Large intestine (tissue), 3 donors: ENCODE measurements at regions not wholly inside any gene's neighbourhood (a gene's known extent, or its start where the extent isn't known, plus 50 kb on each side); places are given as distances from the start of the nearest gene placed in this dataset.

Source experiments
- DNase-seq, 2 donors: peaks; one replicate each; pipeline versions ENCODE4 v3.0.0 to v3.0.0-alpha.2; 2013
- H3K27ac ChIP-seq: one replicate; pipeline ENCODE4 v1.5.1; 2013; ENCODE audit warnings: low read length
- H3K27me3 ChIP-seq: 2 replicates; pipeline ENCODE4 v1.6.1; 2013; ENCODE audit warnings: low read length; ENCODE audit not compliant: control insufficient read depth, insufficient read depth
- H3K36me3 ChIP-seq: 2 replicates; pipeline ENCODE4 v1.6.1; 2013; ENCODE audit warnings: low read length; ENCODE audit not compliant: control insufficient read depth, insufficient read depth
- H3K4me1 ChIP-seq: one replicate; pipeline ENCODE4 v1.6.1; 2013; ENCODE audit warnings: low read length; ENCODE audit not compliant: control insufficient read depth, insufficient read depth
- H3K4me3 ChIP-seq: one replicate; pipeline ENCODE4 v1.5.1; 2013; ENCODE audit warnings: low read length
- H3K9me3 ChIP-seq: one replicate; pipeline ENCODE4 v1.6.1; 2013; ENCODE audit warnings: mild to moderate bottlenecking, low read depth, low read length, moderate library complexity; ENCODE audit not compliant: control insufficient read depth
- WGBS: methylation state at CpG from one replicate; pipeline ENCODE4 v1.1.5; 2013; ENCODE audit warnings: low lambda C conversion rate; ENCODE audit not compliant: insufficient coverage; 5-methylcytosine and 5-hydroxymethylcytosine counted together

DNA sequence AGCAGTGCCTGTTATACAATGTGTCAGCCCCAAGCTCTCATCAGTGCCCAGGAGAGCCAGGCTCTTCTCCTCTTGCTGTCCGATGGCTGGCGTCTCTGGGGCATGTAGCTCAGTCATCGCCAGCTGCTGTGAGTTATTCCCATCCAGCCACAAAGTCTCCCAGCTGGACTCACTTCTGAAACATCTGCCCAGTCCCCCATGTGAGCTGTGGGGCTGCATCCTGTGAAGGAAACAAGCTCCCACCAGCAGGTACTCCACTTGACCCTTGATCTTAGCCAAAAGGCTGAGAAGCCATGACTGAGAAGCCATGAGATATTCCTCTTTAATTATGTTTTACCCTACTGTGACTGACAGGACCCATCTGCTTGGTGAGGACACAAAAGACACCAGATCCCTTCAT is 212.7 kb upstream of the IGFBP3 start:
- H3K36me3 ChIP-seq = no peaks in the 10 kb centered on the region
- no peaks in the 10 kb centered on the region for H3K4me1 ChIP-seq
- no peak overlapping the region for H3K4me3 ChIP-seq
- no peaks in the 10 kb centered on the region for H3K9me3 ChIP-seq
- no peaks in the 10 kb centered on the region for H3K27me3 ChIP-seq
- no peak overlapping the region for H3K27ac ChIP-seq
- no CpG with 5 or more reads among the region's 3 CpGs for WGBS
- no peak for DNase-seq

DNA sequence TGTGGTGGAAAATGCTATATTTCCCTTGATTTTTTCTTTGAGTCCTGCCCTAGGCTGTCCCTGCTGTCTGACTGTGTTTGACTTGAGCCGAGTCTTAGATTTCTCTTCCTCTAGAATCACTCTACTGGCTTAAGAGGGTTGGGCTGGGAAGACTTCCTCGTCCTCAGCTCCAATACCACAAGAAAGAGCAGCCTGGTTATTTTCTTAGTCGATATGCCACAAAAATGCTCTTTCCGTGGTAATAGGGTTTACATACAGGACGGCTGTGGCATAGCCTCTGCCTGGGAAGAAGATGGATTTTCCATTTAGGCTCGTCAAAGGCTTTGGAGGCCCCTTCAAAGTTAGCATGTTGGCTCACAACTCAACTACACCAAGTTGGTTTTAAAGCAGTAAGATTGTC is 212.0 kb upstream of the IGFBP3 start:
- Histone ChIP-seq H3K27ac (no peak overlapping the region), H3K9me3 (no peaks in the 10 kb centered on the region), H3K4me1 (no peaks in the 10 kb centered on the region), H3K36me3 (no peaks in the 10 kb centered on the region), H3K27me3 (no peaks in the 10 kb centered on the region), H3K4me3 (no peak overlapping the region)
- WGBS = 92% methylated on average over 2 of the region's 6 CpGs
- DNase-seq = no peak

DNA sequence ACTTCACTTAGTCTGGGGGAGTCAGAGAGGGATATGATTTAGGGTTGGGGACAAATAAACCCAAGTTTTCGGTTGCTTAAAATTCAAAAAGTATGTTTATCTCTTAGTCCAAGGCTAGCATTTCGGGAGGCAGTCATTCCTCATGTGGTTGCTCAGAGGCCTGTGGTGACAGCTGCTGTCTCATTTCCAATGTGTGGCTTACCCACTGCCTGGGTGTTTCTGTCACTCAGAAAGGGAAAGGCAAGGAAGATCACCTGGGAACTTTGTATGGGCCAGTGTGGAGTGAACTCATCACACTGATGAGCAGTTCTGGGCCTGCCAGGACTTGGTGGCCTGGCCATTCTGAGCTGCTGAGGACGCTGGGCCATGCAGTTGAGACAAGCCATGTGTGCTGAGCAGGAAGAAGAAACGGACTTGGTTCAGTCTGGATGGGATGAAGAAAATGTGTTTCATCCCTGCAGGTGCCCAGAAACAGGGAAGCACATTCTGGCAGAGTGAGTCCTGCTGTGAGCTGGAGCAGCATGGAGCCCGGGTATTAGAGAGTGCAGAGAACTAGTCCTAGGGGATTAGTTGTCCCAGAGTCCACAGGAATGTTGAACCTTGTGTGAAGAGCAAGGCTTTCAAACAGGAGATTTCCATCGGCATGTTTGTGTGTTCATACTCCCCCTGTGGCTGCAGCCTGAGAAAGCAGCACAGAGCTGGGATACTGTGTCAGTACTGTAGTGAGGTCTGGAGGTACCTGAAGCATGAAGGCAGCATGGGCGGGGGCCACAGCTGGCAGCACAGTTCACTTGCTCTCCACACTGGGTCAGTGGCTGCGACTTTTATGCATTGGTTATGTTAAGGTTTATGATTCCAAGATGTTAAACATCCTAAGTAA is 211.1 kb upstream of the IGFBP3 start:
- no CpG with 5 or more reads among the region's 8 CpGs for WGBS

DNA sequence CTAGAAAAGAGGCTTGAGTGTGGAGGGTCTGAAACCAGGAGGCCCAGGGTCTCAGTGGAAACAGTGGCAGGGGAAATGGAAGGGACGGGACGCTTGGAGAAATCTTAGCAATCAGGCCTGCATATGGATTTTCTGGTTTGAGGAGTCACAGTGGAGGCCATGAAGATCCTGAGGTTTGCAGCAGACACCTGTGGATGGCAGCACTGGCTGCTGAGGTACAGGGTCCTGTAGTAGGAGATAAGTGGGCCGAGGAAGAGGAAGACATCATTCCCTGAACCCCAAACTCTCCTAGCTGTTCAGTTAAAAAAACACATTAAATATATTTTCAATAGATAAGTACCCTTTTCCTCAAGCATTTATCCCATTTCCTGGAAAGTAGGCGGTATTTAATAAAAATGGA is 208.8 kb upstream of the IGFBP3 start:
- peak in 1 of 2 donors; percentile 9 for DNase-seq
- Histone ChIP-seq H3K27me3 (no peaks in the 10 kb centered on the region), H3K4me3 (no peak overlapping the region), H3K4me1 (no peaks in the 10 kb centered on the region), H3K36me3 (no peaks in the 10 kb centered on the region), H3K9me3 (no peaks in the 10 kb centered on the region), H3K27ac (no peak overlapping the region)
- 90% methylated on average over 1 of the region's 4 CpGs for WGBS

More for the DNA sequence above, 211.1 kb upstream of the IGFBP3 start:
- Histone ChIP-seq H3K4me1 (no peaks in the 10 kb centered on the region), H3K9me3 (no peaks in the 10 kb centered on the region), H3K4me3 (no peak overlapping the region), H3K27ac (no peak overlapping the region), H3K36me3 (no peaks in the 10 kb centered on the region), H3K27me3 (no peaks in the 10 kb centered on the region)
- no peak for DNase-seq

DNA sequence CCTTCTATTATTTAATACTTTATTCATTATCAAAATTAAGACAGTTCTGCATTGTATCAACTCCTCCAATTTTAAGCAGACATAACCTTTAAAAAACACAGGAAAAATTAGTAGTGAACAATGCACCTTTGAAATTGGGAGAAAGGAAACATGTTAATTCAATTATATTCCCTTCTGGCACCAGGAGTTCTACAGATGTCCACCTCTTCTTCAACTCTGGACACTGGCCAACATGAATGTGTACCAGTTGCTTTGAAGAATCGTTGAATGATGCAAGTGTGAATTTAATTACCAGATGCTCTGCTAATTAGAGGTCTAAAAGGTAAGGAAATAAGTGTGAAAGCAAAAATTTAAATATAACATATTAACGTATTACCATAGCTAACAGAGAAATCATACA is 206.7 kb upstream of the IGFBP3 start:
- no peak for DNase-seq
- H3K9me3 ChIP-seq = no peaks in the 10 kb centered on the region
- H3K4me1 ChIP-seq = no peaks in the 10 kb centered on the region
- no peak overlapping the region for H3K4me3 ChIP-seq
- no peak overlapping the region for H3K27ac ChIP-seq
- no peaks in the 10 kb centered on the region for H3K36me3 ChIP-seq
- no peaks in the 10 kb centered on the region for H3K27me3 ChIP-seq
- WGBS = 60% methylated on average over 2 of the region's 2 CpGs

DNA sequence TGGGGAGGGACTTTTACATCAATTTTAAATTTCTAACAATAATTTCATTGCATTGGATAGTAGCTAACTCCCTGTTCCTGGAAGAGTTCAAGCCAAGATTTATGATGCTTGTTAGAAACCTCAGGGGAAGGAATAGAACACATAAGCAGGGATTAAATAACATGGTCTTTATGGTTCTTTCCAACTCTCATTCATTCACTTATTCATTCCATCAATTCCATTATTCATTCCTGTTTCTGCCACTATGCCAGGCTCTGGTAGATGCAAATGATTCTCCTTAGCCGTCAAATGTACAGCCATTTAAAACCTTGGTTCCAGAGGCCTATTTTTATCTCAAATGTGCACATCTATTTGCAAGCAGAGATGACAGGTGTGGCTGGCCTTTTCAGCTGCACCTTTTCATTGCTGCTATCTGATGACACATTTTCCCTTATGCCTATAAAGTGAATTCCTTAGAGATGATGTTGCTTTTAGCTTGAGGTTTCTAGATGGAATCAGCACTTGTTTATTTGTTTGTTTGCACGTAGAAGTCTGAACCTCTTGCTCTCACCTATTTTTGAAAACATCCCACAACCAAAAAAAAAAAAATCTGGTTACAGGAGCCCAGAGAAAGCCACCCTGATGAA is 205.7 kb upstream of the IGFBP3 start:
- Histone ChIP-seq H3K9me3 (no peaks in the 10 kb centered on the region), H3K27ac (no peak overlapping the region), H3K36me3 (no peaks in the 10 kb centered on the region), H3K27me3 (no peaks in the 10 kb centered on the region), H3K4me3 (no peak overlapping the region), H3K4me1 (no peaks in the 10 kb centered on the region)
- no peak for DNase-seq
- WGBS = 80% methylated on average over 1 of the region's 2 CpGs

DNA sequence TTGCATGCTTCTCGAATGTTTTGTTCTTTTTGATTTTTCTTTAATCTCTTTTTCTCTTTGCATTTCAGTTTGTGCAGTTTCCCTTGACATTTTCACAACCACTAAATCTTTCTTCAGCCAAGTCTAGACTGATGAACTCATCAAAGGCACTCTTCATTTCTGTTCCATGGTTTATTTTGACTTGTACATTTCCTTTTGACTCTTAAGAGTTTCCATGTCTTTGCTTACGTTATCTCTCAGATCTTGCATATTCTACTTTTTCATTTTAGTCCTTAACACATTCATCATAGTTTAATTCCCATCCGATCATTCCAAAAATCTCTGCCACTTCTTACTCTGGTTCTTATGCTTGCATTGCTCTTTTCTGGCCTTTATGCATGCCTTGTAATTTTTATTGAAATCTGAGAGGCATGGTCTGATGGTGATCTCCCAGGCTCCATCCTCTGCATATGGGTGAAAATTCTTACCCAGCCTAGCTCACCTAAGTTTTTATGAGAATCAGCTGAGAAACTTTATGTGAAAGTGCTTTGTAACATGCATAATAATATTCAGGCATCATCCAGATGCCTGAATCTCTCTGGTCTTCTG is 202.8 kb upstream of the IGFBP3 start:
- H3K9me3 ChIP-seq = no peaks in the 10 kb centered on the region
- no peak overlapping the region for H3K4me3 ChIP-seq
- WGBS = 92% methylated on average over 3 of the region's 3 CpGs
- no peaks in the 10 kb centered on the region for H3K4me1 ChIP-seq
- H3K27me3 ChIP-seq = no peaks in the 10 kb centered on the region
- H3K27ac ChIP-seq = no peak overlapping the region
- DNase-seq = no peak
- no peaks in the 10 kb centered on the region for H3K36me3 ChIP-seq

DNA sequence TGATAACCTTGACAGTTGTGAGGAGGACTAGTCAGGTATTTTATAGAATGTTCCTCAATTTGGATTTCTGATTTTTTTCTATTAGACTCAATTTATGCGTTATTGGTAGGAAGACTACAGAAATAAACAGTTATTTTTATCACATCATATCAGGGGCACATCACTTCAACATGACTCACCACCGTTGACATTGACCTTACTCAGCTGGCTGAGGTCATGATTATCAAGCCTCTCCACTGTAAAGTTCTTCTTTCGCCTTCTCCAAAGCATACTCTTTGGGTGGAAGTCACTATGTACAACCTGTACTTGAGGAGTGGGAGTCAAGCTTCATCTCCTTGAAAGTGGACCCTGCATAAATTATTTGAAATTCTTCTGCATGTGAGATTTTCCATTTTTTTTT is 194.3 kb upstream of the IGFBP3 start:
- Histone ChIP-seq H3K9me3 (no peaks in the 10 kb centered on the region), H3K4me3 (no peak overlapping the region), H3K4me1 (no peaks in the 10 kb centered on the region), H3K36me3 (no peaks in the 10 kb centered on the region), H3K27ac (no peak overlapping the region), H3K27me3 (no peaks in the 10 kb centered on the region)
- WGBS = no CpG with 5 or more reads among the region's 3 CpGs
- DNase-seq = no peak

DNA sequence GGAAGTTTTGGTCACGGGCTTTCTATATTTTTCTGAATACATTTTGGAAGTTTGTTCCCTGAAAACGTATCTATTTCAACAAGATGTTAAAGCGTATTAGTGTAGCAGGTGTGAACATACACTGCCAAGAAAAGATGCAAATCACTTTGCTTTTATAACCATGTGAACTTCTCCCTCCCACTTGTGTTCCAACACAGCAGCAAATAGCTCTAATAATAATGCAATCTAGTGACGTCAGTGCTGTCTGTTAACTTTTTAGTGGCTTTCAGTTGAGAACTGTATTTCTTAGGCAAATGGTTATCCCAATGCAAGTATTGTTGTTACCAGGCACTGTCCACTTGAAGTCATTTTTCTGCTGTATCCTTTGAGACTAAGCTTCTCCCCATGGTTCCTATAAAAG is 188.4 kb upstream of the IGFBP3 start:
- Histone ChIP-seq H3K4me3 (no peak overlapping the region), H3K36me3 (no peaks in the 10 kb centered on the region), H3K4me1 (no peaks in the 10 kb centered on the region), H3K27me3 (no peaks in the 10 kb centered on the region), H3K9me3 (no peaks in the 10 kb centered on the region), H3K27ac (no peak overlapping the region)
- DNase-seq = no peak
- 83% methylated on average over 4 of the region's 4 CpGs for WGBS

DNA sequence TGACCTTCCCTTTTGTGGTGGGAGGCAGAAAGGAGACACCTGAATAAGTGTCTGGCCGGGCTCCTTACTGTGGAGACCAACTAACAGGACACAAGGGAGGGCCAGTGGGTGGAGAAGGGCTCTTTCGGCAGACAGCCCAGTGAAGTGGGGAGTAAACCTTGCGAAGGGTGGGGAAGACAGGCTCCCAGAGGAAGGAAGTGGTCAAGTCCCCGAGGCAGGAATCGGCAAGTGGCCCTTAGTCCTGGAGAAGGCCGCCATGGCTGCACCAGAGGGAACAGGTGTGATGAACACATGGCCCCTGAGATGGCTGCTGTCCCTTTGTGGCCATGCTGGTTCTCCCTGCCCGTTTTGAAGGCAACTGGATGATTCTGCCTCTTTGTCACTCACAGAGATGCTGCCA is 187.2 kb upstream of the IGFBP3 start:
- no peak for DNase-seq
- Histone ChIP-seq H3K4me3 (no peak overlapping the region), H3K27ac (no peak overlapping the region), H3K4me1 (no peaks in the 10 kb centered on the region), H3K9me3 (no peaks in the 10 kb centered on the region), H3K27me3 (no peaks in the 10 kb centered on the region), H3K36me3 (no peaks in the 10 kb centered on the region)
- 92% methylated on average over 2 of the region's 7 CpGs for WGBS
